Glutamatergic neuron (in vitro differentiated cells): ENCODE measurements at regions not wholly inside any gene's neighbourhood (a gene's known extent, or its start where the extent isn't known, plus 50 kb on each side); places are given as distances from the start of the nearest gene placed in this dataset.

Experiments used
- DNase-seq: peaks from one replicate; pipeline ENCODE4 v3.0.0; 2022
- H3K27ac Mint-ChIP-seq: one replicate; pipeline ENCODE4 v1.8.0; 2020; ENCODE audit warnings: mild to moderate bottlenecking, mixed read lengths, inconsistent platforms; ENCODE audit not compliant: unreplicated experiment
- H3K27me3 Mint-ChIP-seq: one replicate; pipeline ENCODE4 v1.8.0; 2020; ENCODE audit warnings: mild to moderate bottlenecking, moderate library complexity, mixed read lengths, inconsistent platforms; ENCODE audit not compliant: unreplicated experiment
- H3K36me3 Mint-ChIP-seq: one replicate; pipeline ENCODE4 v1.8.0; 2020; ENCODE audit warnings: mild to moderate bottlenecking, mixed read lengths, inconsistent platforms; ENCODE audit not compliant: unreplicated experiment
- H3K4me1 Mint-ChIP-seq: one replicate; pipeline ENCODE4 v1.8.0; 2020; ENCODE audit warnings: mild to moderate bottlenecking, low read depth, mixed read lengths, inconsistent platforms; ENCODE audit not compliant: unreplicated experiment
- H3K4me3 Mint-ChIP-seq: one replicate; pipeline ENCODE4 v1.8.0; 2020; ENCODE audit warnings: mild to moderate bottlenecking, mixed read lengths, inconsistent platforms; ENCODE audit not compliant: unreplicated experiment
- H3K9me3 Mint-ChIP-seq: one replicate; pipeline ENCODE4 v1.8.0; 2020; ENCODE audit warnings: mild to moderate bottlenecking, moderate library complexity, mixed read lengths, inconsistent platforms; ENCODE audit not compliant: unreplicated experiment
- CTCF ChIP-seq: fragments of 200-600 bp; sonication (generic); IDR thresholded peaks from one replicate; pipeline ENCODE4 v1.5.0; 2021; ENCODE audit not compliant: partially characterized antibody, unreplicated experiment

GRCh38 chr18:64405161-64405560, 256.3 kb upstream of the LINC00305 start:
- no peak for TF ChIP-seq CTCF
- Mint-ChIP-seq H3K36me3 (no peaks in the 10 kb centered on the region), H3K27ac (no peak overlapping the region), H3K4me1 (no peaks in the 10 kb centered on the region), H3K27me3 (no peaks in the 10 kb centered on the region), H3K4me3 (no peak overlapping the region), H3K9me3 (no peaks in the 10 kb centered on the region)
- DNase-seq = no peak

GRCh38 chr18:64403784-64404503, 255.1 kb upstream of the LINC00305 start:
- H3K4me3 Mint-ChIP-seq = no peak overlapping the region
- H3K9me3 Mint-ChIP-seq = no peaks in the 10 kb centered on the region
- no peak overlapping the region for H3K27ac Mint-ChIP-seq
- TF ChIP-seq CTCF = no peak
- no peaks in the 10 kb centered on the region for H3K27me3 Mint-ChIP-seq
- no peaks in the 10 kb centered on the region for H3K36me3 Mint-ChIP-seq
- H3K4me1 Mint-ChIP-seq = peaks cover 2% of the 10 kb centered on the region
- no peak for DNase-seq

- Mint-ChIP-seq H3K36me3 (no peaks in the 10 kb centered on the region), H3K4me1 (peaks cover 2% of the 10 kb centered on the region), H3K27me3 (no peaks in the 10 kb centered on the region), H3K9me3 (peaks cover 1% of the 10 kb centered on the region), H3K27ac (no peak overlapping the region), H3K4me3 (no peak overlapping the region)
- DNase-seq = no peak
- TF ChIP-seq CTCF = no peak
Observed at GRCh38 chr18:64402636-64403035, 253.7 kb upstream of the LINC00305 start.

GRCh38 chr18:64401268-64402060, 252.6 kb upstream of the LINC00305 start:
- DNase-seq = no peak
- no peaks in the 10 kb centered on the region for H3K36me3 Mint-ChIP-seq
- no peak for TF ChIP-seq CTCF
- H3K4me3 Mint-ChIP-seq = no peak overlapping the region
- no peaks in the 10 kb centered on the region for H3K27me3 Mint-ChIP-seq
- peaks cover 1% of the 10 kb centered on the region for H3K9me3 Mint-ChIP-seq
- H3K4me1 Mint-ChIP-seq = peaks cover 2% of the 10 kb centered on the region
- H3K27ac Mint-ChIP-seq = no peak overlapping the region

GRCh38 chr18:64399566-64399965, 250.7 kb upstream of the LINC00305 start:
- Mint-ChIP-seq H3K9me3 (peaks cover 1% of the 10 kb centered on the region), H3K27me3 (no peaks in the 10 kb centered on the region), H3K4me1 (peaks cover 2% of the 10 kb centered on the region), H3K36me3 (no peaks in the 10 kb centered on the region), H3K4me3 (no peak overlapping the region), H3K27ac (peak overlapping the region; percentile 5)
- no peak for TF ChIP-seq CTCF
- DNase-seq = no peak
